GM18951 (cell line): ENCODE measurements at regions not wholly inside any gene's neighbourhood (a gene's known extent, or its start where the extent isn't known, plus 50 kb on each side); places are given as distances from the start of the nearest gene placed in this dataset.

Experiments
- POLR2A ChIP-seq: IDR thresholded peaks from 4 replicates; pipeline ENCODE4 v1.6.1; 2011; ENCODE audit warnings: mild to moderate bottlenecking; ENCODE audit not compliant: insufficient read length, insufficient read depth; ENCODE audit errors: extremely low read depth
- in situ Hi-C: fragments of 300-500 bp; cut with MboI; formaldehyde crosslinking; loops from one replicate; pipeline ENCODE4 v1.12.0; 2022; ENCODE audit warnings: low sequenced_read_pairs, mixed read lengths, inconsistent platforms; ENCODE audit not compliant: unreplicated experiment

- in situ Hi-C loops: no loop called here
- no peak for TF ChIP-seq POLR2A
Observed at GRCh38 chr7:46565253-46566096, 644.4 kb upstream of the IGFBP3 start.

DNA sequence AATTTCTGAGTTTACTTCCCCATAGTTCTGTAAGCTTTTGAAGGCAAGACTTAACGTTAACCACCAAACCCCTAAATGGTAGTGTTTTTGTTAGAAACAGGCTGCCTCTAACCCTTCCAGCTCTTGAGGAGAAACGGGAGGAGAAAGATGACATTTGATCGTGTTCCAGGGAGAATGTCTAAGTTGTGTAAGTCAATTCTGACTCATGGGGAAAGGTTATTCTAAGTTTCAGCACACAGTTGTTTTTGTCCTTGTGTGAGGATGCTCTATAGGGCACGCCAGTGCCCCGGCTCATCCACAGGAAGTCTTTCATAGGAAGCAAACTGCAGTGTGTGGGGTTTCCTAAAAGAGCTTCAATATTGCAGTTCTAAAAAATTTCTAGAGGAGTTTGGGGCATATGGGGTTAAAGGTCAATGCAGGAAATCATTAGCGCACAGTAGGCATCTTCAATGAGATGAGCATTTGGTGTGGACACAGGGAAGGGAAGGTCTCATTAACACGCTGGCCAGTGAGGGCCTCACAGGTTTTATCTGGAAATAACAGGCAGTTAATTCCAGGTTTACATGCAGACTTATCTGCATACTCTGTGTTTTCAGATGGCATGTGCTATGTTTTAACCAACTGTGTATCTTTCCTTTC, 638.2 kb upstream of the IGFBP3 start:
- in situ Hi-C loops: no loop called here
- no peak for TF ChIP-seq POLR2A

- TF ChIP-seq POLR2A: no peak
- in situ Hi-C loops: no loop called here
Observed at GRCh38 chr7:46558482-46559193, 637.6 kb upstream of the IGFBP3 start.

- in situ Hi-C loops: no loop called here
- TF ChIP-seq POLR2A: no peak
Observed at GRCh38 chr7:46557781-46558180, 636.7 kb upstream of the IGFBP3 start.

- no peak for TF ChIP-seq POLR2A
- in situ Hi-C loops: no loop called here
Observed at GRCh38 chr7:46557295-46557711, 636.2 kb upstream of the IGFBP3 start.

- TF ChIP-seq POLR2A: no peak
- in situ Hi-C loops: no loop called here
Observed at GRCh38 chr7:46554688-46555422, 633.8 kb upstream of the IGFBP3 start.

DNA sequence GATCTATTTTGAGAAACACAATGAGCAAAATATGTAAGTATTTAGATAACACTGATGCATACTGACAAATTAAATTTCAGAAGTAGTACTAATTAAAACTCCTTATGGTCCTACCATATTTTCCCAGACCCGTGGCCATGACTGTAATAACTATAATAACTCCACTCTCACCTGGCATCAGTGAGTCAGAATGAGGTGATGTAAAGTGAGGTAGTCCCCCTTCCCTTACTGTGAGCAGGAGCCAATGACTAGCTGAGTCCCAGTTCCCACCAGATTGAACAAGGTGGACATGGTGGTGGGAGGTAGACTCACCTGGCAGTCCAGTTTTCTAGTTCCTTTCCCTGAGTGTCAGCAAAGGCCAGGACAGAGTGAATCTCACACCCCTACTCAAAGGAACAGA, 630.5 kb upstream of the IGFBP3 start:
- TF ChIP-seq POLR2A: no peak
- in situ Hi-C loops: no loop called here

DNA sequence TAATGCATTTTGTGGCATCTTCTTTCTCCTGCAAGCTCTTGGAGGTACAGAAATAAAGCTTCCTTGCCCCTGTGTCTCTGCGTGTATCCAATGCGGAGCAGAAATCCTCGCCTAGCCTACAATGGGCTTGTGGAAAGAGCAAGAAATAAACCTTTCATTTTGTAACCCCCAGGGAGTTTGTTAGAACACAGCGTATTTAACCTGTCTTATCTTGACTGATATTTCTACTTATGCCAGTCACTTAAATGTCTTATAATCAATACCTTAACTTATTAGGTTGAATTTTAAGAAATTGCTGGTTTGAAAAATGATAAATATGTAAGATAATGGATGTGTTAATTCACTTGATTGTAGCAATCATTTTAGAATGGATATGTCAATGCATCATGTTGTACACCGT, 629.8 kb upstream of the IGFBP3 start:
- in situ Hi-C loops: no loop called here
- TF ChIP-seq POLR2A: no peak

DNA sequence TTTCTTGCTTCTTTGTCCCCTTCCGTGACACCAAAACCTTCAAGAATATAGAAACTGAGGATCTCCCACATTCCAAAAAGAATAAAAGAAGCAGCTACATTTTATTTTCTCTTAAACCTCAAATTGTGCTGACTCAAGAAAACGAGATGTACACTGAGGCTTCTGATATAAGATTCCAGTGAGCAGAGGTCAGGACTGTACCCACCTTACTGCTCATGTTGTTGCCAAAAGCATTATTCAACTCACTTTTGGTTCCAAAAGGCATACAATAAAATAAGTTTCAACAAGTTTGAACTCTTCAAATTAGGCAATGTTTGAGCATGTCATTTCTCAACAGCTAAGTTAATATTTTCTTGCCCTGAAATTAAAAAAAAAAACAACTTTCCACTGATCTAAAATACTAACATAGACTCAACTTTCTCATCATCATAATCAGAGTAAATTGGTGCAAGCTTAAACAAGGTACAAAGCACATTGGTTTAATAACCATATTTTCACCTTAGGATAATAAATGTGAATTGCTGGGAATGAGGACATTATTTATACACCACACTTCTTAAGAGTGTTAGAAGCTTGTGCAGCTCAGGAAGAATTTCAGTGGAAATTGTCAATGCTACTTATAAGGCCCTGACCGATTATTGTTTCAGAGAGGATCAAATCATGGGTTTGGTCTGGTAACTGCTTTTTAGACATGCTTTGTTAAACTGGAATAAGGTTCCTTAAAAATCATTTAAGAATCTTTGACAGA, 629.0 kb upstream of the IGFBP3 start:
- in situ Hi-C loops: no loop called here
- no peak for TF ChIP-seq POLR2A

DNA sequence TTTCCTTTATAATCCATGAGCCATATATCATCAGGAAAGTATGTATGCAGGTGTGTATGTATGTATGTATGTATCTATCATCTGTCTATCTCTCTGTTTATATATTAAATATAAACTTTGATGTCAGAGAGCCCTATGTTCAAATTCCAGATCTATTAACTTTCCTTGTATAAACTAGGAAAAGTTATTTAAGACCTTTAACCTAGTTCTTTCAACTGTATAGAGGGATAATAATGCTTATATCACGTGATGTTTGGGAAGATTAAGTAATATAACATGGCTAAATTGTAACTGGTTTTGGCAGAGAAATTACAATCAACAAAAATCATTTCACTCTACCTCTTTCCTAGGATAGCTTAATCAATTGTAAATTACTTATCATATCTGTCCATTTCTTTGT, 628.3 kb upstream of the IGFBP3 start:
- in situ Hi-C loops: no loop called here
- no peak for TF ChIP-seq POLR2A

GRCh38 chr7:46547044-46547443, 626.0 kb upstream of the IGFBP3 start:
- no peak for TF ChIP-seq POLR2A
- in situ Hi-C loops: no loop called here

DNA sequence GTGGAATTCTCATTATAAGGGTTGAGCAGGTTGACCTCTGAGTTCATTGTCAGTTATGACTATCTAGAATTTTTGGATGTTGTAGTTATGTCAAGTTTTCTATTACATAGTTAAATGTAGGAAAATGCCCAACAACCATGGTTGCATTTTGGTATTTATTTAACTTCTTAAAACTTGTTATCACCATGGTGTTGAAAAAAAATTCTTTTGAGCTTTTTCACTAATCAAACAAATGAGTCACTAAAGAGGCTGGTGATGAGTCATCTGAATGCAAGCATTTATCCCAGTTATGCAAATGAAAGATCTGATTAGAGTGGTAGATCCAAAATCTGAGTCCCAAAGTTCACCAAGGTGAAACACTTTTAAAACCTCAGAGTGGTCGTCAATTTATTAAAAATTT, 624.7 kb upstream of the IGFBP3 start:
- TF ChIP-seq POLR2A: no peak
- in situ Hi-C loops: no loop called here
